ENCODE measurements at regions not wholly inside any gene's neighbourhood (a gene's known extent, or its start where the extent isn't known, plus 50 kb on each side); places are given as distances from the start of the nearest gene placed in this dataset.

GRCh38 chr2:195320413-195320973 lies 336.5 kb upstream of the SLC39A10 start:
- Histone ChIP-seq H3K4me3 (ENCODE audit: low read depth, low read length) (no peak overlapping the region), H3K36me3 (ENCODE audit: control insufficient read depth, insufficient read depth, low read length) (no peaks in the 10 kb centered on the region), H3K27ac (ENCODE audit: low read depth, low read length) (no peak overlapping the region), H3K27me3 (ENCODE audit: control insufficient read depth, insufficient read depth, low read length) (no peaks in the 10 kb centered on the region), H3K9me3 (ENCODE audit: control insufficient read depth, insufficient read depth, low read length) (no peaks in the 10 kb centered on the region), H3K4me1 (ENCODE audit: control insufficient read depth, insufficient read depth, low read length) (no peaks in the 10 kb centered on the region)
- peak in 1 of 6 donors; percentile 46 for DNase-seq (ENCODE audit: low read depth in 4 of 6, low spot score in 6 of 6)
- no CpG with 5 or more reads among the region's 1 CpG for WGBS (ENCODE audit: insufficient coverage)

- no peaks in the 10 kb centered on the region for H3K9me3 ChIP-seq (ENCODE audit: control insufficient read depth, insufficient read depth, low read length)
- no peak overlapping the region for H3K4me3 ChIP-seq (ENCODE audit: low read depth, low read length)
- no peaks in the 10 kb centered on the region for H3K4me1 ChIP-seq (ENCODE audit: control insufficient read depth, insufficient read depth, low read length)
- H3K27me3 ChIP-seq (ENCODE audit: control insufficient read depth, insufficient read depth, low read length), result no peaks in the 10 kb centered on the region
- WGBS (ENCODE audit: insufficient coverage), result no CpG with 5 or more reads among the region's 1 CpG
- no peaks in the 10 kb centered on the region for H3K36me3 ChIP-seq (ENCODE audit: control insufficient read depth, insufficient read depth, low read length)
- no peak overlapping the region for H3K27ac ChIP-seq (ENCODE audit: low read depth, low read length)
- DNase-seq (ENCODE audit: low read depth in 4 of 6, low spot score in 6 of 6), result no peak
These were observed 337.2 kb upstream of the SLC39A10 start for GRCh38 chr2:195319548-195320412.

GRCh38 chr2:195319112-195319460 lies 337.9 kb upstream of the SLC39A10 start:
- Histone ChIP-seq H3K4me1 (ENCODE audit: control insufficient read depth, insufficient read depth, low read length) (no peaks in the 10 kb centered on the region), H3K27ac (ENCODE audit: low read depth, low read length) (no peak overlapping the region), H3K4me3 (ENCODE audit: low read depth, low read length) (no peak overlapping the region), H3K27me3 (ENCODE audit: control insufficient read depth, insufficient read depth, low read length) (no peaks in the 10 kb centered on the region), H3K36me3 (ENCODE audit: control insufficient read depth, insufficient read depth, low read length) (no peaks in the 10 kb centered on the region), H3K9me3 (ENCODE audit: control insufficient read depth, insufficient read depth, low read length) (no peaks in the 10 kb centered on the region)
- DNase-seq (ENCODE audit: low read depth in 4 of 6, low spot score in 6 of 6), result no peak
- WGBS (ENCODE audit: insufficient coverage), result no CpG with 5 or more reads among the region's 3 CpGs

GRCh38 chr2:195318440-195319111 lies 338.4 kb upstream of the SLC39A10 start:
- no peak overlapping the region for H3K27ac ChIP-seq (ENCODE audit: low read depth, low read length)
- H3K27me3 ChIP-seq (ENCODE audit: control insufficient read depth, insufficient read depth, low read length), result no peaks in the 10 kb centered on the region
- H3K4me3 ChIP-seq (ENCODE audit: low read depth, low read length), result no peak overlapping the region
- no peaks in the 10 kb centered on the region for H3K4me1 ChIP-seq (ENCODE audit: control insufficient read depth, insufficient read depth, low read length)
- no peaks in the 10 kb centered on the region for H3K9me3 ChIP-seq (ENCODE audit: control insufficient read depth, insufficient read depth, low read length)
- H3K36me3 ChIP-seq (ENCODE audit: control insufficient read depth, insufficient read depth, low read length), result no peaks in the 10 kb centered on the region
- WGBS (ENCODE audit: insufficient coverage), result no CpG with 5 or more reads among the region's 2 CpGs
- peak; percentile 30 to 92 (median 48) for DNase-seq (ENCODE audit: low read depth in 4 of 6, low spot score in 6 of 6)

- no peaks in the 10 kb centered on the region for H3K4me1 ChIP-seq (ENCODE audit: control insufficient read depth, insufficient read depth, low read length)
- no CpG with 5 or more reads among the region's 3 CpGs for WGBS (ENCODE audit: insufficient coverage)
- H3K4me3 ChIP-seq (ENCODE audit: low read depth, low read length), result no peak overlapping the region
- DNase-seq (ENCODE audit: low read depth in 4 of 6, low spot score in 6 of 6), result peak in 2 of 6 donors; percentile 21 to 39
- no peak overlapping the region for H3K27ac ChIP-seq (ENCODE audit: low read depth, low read length)
- H3K9me3 ChIP-seq (ENCODE audit: control insufficient read depth, insufficient read depth, low read length), result no peaks in the 10 kb centered on the region
- H3K27me3 ChIP-seq (ENCODE audit: control insufficient read depth, insufficient read depth, low read length), result no peaks in the 10 kb centered on the region
- no peaks in the 10 kb centered on the region for H3K36me3 ChIP-seq (ENCODE audit: control insufficient read depth, insufficient read depth, low read length)
These were observed 339.5 kb upstream of the SLC39A10 start for GRCh38 chr2:195317550-195317949.

- Histone ChIP-seq H3K4me1 (ENCODE audit: control insufficient read depth, insufficient read depth, low read length) (no peaks in the 10 kb centered on the region), H3K27me3 (ENCODE audit: control insufficient read depth, insufficient read depth, low read length) (no peaks in the 10 kb centered on the region), H3K9me3 (ENCODE audit: control insufficient read depth, insufficient read depth, low read length) (no peaks in the 10 kb centered on the region), H3K4me3 (ENCODE audit: low read depth, low read length) (no peak overlapping the region), H3K36me3 (ENCODE audit: control insufficient read depth, insufficient read depth, low read length) (no peaks in the 10 kb centered on the region), H3K27ac (ENCODE audit: low read depth, low read length) (no peak overlapping the region)
- DNase-seq (ENCODE audit: low read depth in 4 of 6, low spot score in 6 of 6), result no peak
These were observed 340.5 kb upstream of the SLC39A10 start for GRCh38 chr2:195316486-195316885.

GRCh38 chr2:195313962-195314361 lies 343.1 kb upstream of the SLC39A10 start:
- H3K27ac ChIP-seq (ENCODE audit: low read depth, low read length), result no peak overlapping the region
- no CpG with 5 or more reads among the region's 1 CpG for WGBS (ENCODE audit: insufficient coverage)

GRCh38 chr2:195312662-195313061 lies 344.4 kb upstream of the SLC39A10 start:
- no peaks in the 10 kb centered on the region for H3K9me3 ChIP-seq (ENCODE audit: control insufficient read depth, insufficient read depth, low read length)
- no CpG with 5 or more reads among the region's 4 CpGs for WGBS (ENCODE audit: insufficient coverage)
- no peaks in the 10 kb centered on the region for H3K27me3 ChIP-seq (ENCODE audit: control insufficient read depth, insufficient read depth, low read length)
- H3K4me3 ChIP-seq (ENCODE audit: low read depth, low read length), result no peak overlapping the region
- no peaks in the 10 kb centered on the region for H3K4me1 ChIP-seq (ENCODE audit: control insufficient read depth, insufficient read depth, low read length)
- no peak overlapping the region for H3K27ac ChIP-seq (ENCODE audit: low read depth, low read length)
- no peak for DNase-seq (ENCODE audit: low read depth in 4 of 6, low spot score in 6 of 6)
- H3K36me3 ChIP-seq (ENCODE audit: control insufficient read depth, insufficient read depth, low read length), result no peaks in the 10 kb centered on the region

More at GRCh38 chr2:195313962-195314361, 343.1 kb upstream of the SLC39A10 start:
- Histone ChIP-seq H3K4me3 (ENCODE audit: low read depth, low read length) (no peak overlapping the region), H3K36me3 (ENCODE audit: control insufficient read depth, insufficient read depth, low read length) (no peaks in the 10 kb centered on the region), H3K9me3 (ENCODE audit: control insufficient read depth, insufficient read depth, low read length) (no peaks in the 10 kb centered on the region), H3K4me1 (ENCODE audit: control insufficient read depth, insufficient read depth, low read length) (no peaks in the 10 kb centered on the region), H3K27me3 (ENCODE audit: control insufficient read depth, insufficient read depth, low read length) (no peaks in the 10 kb centered on the region)
- DNase-seq (ENCODE audit: low read depth in 4 of 6, low spot score in 6 of 6), result no peak

GRCh38 chr2:195308163-195308562 lies 348.9 kb upstream of the SLC39A10 start:
- H3K4me1 ChIP-seq (ENCODE audit: control insufficient read depth, insufficient read depth, low read length), result no peaks in the 10 kb centered on the region
- no peak overlapping the region for H3K27ac ChIP-seq (ENCODE audit: low read depth, low read length)
- no peaks in the 10 kb centered on the region for H3K36me3 ChIP-seq (ENCODE audit: control insufficient read depth, insufficient read depth, low read length)
- no peaks in the 10 kb centered on the region for H3K27me3 ChIP-seq (ENCODE audit: control insufficient read depth, insufficient read depth, low read length)
- DNase-seq (ENCODE audit: low read depth in 4 of 6, low spot score in 6 of 6), result no peak
- H3K4me3 ChIP-seq (ENCODE audit: low read depth, low read length), result no peak overlapping the region
- H3K9me3 ChIP-seq (ENCODE audit: control insufficient read depth, insufficient read depth, low read length), result no peaks in the 10 kb centered on the region
- WGBS (ENCODE audit: insufficient coverage), result no CpG with 5 or more reads among the region's 1 CpG

Measured in spinal cord (tissue), 9 donors.